ENCODE measurements at regions not wholly inside any gene's neighbourhood (a gene's known extent, or its start where the extent isn't known, plus 50 kb on each side); places are given as distances from the start of the nearest gene placed in this dataset.
"Not testable (repeated sequence)": the region's sequence is repeated elsewhere in the genome, so short reads cannot be mapped to it uniquely, and the experiment has no call there.

DNA sequence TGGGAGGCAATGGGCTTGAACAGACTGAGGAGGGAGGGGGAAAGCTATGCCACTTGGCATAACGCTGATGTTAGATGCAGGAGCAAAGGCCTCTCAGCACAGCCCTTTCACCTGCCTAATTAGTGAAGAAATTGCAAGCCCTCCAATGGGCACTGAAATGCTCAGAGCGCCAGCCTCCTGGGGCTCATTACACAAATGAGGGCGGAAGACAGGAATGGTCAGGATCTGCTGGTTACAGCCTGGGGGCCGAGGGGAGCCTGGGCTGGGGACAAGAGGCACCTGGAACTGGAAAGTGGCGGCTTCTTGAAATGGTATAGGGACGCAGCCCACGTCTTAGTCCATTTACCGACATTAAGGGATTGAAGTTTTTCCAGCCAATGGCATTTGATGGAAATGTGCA is 50.2 kb upstream of the PLET1 start:
- DNase-seq (ENCODE audit: low spot score), result no peak

DNA sequence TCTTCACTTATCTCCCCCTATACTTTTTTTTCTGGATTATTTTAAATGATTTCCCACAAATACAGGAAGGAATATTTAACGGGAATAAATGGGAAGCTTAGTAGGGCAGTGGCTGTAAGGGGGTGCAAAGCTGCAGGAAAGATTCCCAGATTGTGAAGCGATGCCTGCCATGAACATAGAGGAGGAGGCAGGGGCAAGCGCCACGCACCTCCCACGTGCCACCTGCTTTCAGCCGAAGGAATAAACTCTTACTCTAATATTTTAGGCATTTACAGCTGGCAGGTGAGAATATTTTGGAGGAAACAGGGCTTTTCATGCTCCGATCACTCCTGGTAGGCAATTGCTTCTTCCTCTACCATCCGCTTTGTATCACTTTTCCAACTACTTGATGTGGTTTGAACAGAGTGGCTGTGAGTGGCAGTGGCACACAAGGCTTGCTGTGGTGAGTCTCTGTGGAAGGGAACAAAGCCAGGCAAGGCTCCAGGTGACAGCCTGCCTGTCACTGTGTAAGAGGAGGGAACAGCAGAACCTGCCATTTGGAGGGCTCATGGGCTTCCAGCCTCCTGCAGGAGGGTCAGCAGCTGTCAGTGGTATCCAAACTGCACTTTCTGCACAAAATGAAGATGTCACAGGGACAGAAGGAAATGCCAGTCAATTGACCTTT is 54.5 kb upstream of the PLET1 start:
- DNase-seq (ENCODE audit: low spot score), result no peak

DNA sequence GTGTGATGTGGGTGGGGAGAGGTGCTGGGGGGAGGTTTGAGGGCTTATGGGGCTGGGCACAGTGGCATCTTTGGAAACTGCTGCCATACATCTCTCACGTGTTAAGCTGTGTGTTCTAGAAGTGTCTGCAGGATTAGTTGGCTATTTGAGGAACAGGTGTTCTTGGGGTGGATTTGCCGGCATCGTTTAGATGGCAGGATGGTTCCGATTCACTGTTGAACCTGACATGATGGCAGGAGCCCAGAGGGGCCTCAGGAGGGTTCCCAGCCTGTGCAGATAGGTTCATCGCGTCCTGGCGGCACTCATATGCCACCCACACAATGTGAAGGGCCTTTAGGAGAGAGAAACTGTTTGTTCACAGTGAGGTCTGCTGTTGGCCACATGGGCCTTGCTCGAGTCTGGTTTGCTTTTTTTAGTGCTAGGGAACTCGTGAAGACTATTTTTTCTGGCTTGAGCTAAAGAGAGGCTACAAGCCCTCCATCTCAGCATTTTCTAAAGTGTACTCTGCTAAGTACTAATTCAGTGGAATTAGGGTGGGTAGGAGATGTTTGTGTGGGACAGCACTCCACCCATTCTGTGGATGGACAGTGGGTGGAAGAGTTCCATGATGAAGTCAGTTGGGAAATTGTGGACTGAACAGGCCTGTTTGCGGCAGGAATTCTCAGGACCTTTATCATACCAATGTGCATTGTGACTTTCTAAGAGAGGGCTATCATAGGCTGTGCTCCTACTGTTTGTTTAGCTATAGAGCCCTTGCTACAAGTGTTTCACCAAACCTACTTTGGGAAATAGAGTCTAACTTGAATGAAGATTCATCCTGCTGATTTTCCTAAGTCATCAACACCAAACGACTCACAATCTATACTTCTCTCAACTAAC is 55.4 kb upstream of the PLET1 start:
- no peak for DNase-seq (ENCODE audit: low spot score)

DNA sequence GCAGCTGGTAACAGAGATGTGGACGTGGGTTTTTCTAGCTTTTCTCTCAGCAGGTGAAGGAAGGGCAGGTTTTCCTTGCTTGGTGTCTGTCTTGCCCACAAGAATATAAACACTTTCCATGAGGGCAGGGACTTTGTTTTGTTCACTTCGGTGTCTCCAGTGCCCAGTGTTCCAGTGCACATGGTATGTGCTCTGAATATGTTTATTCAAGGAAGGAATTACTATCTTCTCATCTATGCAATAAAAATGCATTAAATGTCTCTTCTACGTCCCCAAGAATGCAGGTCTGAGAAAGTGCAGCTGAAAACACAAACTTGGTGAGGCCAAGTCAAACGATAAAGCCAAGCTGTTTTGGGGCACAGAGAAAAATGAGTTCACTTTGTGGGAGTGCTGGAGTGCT is 56.3 kb upstream of the PLET1 start:
- DNase-seq (ENCODE audit: low spot score), result no peak

DNA sequence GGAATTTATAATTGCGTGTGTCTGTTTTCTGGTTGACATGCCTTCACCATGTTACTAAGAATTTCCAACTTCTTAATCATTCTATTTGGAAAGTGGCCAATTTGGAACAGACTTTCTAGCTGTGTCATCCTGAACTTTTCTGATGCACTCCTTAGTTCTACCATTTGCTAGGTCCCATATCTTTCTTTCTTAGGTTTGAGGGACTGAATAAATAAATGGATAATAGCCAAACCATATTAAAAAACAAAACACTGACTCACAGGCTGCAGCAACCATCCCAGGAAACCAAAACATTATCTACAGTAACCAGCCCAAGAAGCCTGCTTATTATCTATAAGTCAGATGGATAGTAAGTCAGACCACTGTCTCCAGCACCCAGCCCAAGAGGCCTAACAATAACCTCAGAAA is 57.5 kb upstream of the PLET1 start:
- DNase-seq (ENCODE audit: low spot score), result no peak

DNA sequence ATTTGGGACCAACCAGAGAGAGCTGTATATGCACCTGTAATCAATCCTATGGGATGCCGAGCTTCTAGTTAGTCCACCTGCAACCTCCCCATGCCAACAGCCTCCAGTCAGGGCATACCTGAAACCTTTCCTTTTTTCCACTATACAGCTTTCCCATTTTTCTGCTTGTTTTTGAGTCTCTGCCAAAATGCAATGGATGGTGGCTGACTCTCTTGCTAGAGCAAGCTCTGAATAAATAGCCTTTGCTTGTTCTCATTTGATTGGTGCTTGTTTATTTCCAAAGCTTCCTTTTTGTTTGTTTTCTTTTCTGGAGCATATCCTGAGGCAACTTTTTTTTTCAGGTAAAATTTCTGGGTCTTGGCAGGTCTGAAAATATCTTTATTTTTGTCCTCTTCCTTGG is 58.0 kb upstream of the PLET1 start:
- DNase-seq (ENCODE audit: low spot score), result no peak

DNA sequence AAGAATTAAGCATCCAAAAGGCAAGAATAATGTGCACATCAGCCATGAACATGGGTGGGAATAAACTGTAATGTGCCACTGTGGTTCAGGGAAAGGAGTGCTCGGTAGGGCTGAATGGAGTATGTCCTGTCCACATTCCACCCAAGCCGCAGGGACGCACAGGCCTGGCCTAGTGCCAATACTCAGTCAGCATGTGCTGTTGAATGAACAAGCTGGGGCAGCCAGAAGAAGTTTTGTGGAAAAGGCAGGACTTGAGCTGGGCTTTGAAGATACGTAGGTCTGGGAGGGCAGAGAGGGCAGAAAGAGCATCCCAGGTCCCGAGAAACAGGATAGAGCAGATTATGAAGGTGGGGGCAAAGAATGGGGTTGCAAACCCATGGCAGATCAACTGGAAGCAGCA is 60.0 kb upstream of the PLET1 start:
- no peak for DNase-seq (ENCODE audit: low spot score)

DNA sequence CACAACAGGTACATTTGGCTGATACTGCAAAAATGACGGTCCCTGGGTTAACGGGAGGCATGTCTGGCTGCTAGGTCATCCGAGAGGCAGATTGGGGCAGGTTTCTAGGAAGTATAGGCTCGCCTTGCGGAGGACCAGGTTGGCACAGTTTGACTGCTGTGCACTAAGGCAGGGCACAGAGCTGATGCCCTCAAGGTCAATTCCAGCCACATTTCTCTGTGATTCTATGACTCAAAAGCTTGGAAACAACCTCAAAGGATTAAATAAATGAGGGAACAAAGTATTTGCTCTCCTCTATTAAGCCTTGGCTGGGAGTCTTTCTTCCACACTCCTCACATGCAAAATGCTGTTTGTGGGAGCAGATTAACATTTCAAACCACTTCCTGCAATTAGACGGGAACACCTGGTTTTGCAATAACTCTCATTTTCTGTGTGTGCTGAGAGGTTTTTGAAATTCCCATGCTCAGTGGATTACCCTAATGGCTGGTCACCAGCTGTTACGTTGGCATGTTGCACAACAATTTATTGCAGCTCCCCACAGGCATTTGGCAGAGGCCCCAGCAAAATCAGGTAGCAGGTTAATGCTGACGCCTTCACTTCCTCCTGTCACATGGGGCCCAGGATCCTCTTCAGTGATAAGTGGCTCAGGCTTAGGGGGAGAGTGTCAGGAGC is 61.0 kb upstream of the PLET1 start:
- no peak for DNase-seq (ENCODE audit: low spot score)

DNA sequence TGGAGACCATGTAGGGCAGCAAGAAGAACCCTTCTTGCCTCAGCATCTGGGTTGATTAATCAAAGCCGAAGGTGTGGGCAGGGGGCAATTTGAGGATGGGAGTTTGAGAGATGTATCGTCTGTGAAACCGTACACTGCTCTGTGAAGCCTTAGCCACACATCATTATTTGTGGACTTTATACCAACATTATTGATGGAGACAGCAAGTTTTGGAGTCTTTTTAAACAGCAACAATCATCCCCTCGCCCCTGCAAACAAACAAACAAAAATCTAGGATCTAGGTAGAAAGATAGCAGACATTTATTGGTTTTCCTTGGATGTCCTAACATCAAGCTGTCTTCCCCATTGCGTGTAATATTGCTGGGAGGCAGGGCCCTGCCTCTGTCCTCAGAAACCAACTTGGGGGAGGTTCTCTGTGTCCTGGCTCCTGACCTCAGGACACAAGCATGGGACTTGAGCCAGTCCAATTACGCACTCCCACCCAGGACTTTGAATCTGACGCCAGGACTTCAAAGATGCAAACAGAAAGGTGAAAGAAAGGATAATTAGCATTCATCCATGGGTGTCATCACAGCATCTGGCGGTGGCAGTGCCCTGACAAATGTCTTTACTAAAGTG is 61.6 kb upstream of the PLET1 start:
- no peak for DNase-seq (ENCODE audit: low spot score)

DNA sequence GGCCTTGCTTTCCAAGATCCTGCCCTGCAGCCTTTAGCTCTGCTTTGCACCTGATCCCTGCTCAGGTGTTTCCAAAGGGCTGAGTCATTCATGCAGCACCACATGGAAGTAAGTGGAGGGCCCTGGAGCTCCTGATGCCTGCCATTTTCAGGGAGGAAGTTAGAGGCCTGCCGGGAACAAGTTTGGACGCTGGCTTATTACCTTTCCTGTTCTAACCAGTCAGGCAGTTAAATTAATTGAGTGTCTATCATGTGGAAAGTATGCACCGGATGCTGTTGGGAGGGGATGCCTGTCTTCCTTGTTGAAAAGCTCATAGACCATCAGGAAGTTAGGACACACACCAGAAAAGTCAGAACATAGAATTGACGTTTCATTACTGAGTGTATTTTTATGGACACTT is 73.7 kb upstream of the PLET1 start:
- DNase-seq (ENCODE audit: low spot score), result no peak

DNA sequence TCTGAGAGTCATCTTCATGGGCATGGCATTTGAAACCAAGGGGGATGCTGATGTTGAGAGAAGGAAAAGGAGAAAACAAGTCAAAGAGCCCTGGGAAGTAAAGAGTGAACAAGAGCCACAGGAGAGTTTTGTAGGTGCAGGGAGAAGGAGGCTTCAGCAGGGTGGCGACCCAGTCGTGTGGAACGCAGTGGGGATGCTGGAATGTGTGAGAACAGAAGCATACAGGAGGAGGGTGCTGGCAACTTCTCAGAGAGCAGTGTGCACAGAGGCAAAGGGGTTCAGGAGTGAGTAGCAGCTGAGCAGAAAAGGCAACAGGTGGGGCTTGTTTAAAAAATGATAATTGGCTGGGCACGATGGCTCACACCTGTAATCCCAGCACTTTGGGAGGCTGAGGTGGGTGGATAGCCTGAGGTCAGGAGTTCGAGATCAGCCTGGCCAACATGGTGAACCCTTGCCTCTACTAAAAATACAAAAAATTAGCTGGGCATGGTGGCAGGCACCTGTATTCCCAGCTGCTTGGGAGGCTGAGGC is 75.8 kb upstream of the PLET1 start:
- DNase-seq (ENCODE audit: low spot score), result no peak

DNA sequence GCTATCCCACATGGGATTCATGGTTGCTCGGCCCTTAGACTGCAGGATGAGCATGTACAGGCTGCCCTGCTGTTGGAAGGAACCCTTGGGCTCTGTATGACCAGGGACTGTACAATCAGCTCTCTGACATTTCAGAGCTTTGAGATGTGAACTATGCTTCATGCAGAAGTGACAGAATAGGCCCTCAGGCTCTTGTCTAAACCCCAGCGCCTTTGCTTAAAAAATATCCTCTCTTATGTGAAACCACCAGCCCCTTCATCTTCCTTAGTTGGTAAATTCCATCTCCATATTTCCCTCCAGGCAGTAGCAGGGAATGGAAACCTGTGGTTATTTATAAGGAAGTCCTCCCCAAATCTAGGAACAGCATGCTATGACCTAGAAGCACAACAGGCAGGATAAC is 78.9 kb upstream of the PLET1 start:
- no peak for DNase-seq (ENCODE audit: low spot score)

DNA sequence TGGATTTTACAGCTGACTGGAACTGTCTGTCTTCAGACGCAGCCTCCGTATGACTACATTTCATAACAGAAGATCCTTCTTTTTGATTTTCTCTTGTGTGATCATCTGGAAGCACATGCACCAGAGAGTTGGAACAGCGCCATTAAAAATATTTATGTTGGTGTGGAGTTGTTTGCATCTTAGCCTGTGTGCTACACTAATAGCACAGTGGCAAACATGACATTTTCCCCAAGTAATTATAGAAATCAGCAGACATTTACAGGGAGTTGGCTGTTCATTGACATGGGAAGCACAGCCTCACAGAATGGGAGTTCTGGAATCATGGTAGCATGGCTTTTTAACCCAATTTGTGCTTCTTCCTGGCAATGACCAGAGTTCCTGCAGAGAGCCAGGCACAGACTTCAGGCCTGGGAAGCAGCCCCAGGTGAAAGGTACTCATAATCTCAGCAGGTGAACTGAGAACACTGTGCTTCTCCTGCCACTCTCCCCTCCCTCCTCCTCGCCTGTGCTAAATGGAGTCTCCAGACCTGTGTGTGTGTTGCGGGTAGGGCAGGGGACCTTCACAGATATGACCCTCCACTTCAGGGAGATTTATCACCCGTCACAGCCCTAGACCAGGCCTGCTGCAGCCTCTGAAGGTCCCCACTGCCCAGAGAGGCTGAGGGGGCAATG is 82.8 kb upstream of the PLET1 start:
- no peak for DNase-seq (ENCODE audit: low spot score)

DNA sequence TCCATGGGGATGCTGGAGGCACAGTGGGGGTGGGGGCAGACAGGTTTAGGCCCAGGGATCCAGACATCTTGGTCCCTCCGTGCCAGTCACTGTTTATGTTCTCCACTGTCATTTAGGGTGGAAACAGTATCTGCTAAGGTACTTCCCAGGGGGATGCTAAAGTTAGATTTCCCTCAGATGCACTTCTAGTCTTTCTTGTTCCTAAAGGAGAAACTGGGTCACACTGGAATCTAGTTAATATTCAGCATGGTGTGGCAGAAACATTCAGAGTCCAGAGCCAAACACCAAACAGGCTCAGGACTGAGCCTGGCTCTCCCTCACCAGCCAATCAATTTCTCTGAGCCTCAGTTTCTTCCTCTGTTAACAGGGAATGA is 83.4 kb upstream of the PLET1 start:
- no peak for DNase-seq (ENCODE audit: low spot score)

DNA sequence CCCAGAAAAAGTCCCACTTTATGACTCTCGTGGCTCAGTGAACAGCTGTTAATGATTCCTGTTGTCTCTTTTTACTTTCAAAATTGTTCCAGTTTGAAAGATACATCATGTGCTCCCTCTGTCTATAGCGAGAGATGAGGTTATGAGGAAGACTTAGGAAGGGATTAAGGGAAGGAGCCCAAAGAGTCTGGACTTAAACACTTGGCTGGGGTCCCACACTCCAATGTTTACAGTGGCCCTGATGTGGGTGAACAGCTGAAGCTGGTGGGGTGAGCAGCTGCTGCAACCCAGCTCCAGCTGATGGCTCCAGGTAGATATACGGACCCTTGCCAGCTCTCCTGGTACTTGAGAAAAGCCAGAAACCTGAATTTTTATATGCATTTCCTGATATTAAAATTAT is 84.5 kb upstream of the PLET1 start:
- DNase-seq (ENCODE audit: low spot score), result no peak

DNA sequence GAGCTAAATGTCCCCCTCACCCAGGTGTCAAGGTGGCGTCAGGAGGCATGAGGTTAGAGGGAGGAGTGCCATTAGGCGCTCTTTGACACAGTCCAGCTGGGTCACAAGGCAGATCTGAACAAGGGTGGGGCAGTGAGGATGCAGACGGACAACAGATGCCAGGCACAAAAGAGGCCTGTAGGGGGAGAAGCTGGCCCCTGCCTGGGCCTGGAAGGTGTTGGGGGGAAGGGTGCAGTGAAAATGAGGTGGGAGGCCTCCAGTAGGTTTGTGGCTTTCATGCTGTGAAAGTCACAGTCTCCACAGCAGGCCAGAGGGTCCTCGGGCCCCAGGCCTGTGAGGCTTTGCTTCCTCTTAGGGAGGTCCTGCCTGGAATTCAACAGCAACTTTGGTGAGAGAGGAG is 85.0 kb upstream of the PLET1 start:
- no peak for DNase-seq (ENCODE audit: low spot score)

DNA sequence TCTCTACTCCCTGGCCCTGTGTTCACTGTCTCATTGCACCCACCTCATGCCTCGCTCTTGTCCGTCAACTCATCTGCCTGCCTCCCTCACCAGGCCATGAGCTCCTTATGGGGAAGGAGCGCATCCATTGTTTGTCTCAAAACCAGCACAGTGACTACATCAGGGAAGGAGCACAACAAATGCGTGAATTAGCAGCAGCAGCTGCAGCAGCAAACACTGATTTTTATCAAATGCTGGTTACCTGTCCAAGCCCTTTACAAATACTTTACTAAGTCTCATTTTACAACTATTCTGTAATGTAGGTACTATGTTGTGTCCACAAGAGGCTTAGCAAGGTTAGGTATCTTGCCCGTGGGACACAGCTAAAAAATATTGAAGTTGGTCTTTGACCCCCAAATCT is 85.9 kb upstream of the PLET1 start:
- DNase-seq (ENCODE audit: low spot score), result no peak

DNA sequence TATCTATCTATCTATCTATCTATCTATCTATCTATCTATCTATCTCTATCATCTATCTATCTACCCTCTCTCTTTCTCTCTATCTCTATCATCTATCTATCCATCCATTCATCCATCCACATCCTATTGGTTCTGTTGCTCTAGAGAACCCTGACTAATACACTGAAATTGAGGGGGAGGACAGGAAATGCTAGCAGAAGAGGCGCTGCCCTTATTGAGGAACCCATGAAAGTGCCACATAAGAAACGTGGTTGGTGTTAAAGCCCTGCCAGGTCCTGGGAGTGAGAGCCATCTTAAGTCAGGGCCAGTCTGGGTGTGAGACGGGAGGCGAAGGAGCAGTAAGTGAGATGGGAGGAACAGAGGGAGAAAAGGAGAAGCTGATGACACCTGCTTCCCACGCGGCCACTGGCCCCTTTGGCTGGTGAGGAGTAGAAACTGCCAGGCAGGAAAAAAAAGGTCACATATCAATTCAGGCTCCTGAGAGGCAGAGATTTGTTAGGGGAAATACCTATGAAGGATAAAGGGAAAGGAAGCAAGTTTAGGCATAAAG is 87.9 kb upstream of the PLET1 start:
- DNase-seq (ENCODE audit: low spot score), result no peak

DNA sequence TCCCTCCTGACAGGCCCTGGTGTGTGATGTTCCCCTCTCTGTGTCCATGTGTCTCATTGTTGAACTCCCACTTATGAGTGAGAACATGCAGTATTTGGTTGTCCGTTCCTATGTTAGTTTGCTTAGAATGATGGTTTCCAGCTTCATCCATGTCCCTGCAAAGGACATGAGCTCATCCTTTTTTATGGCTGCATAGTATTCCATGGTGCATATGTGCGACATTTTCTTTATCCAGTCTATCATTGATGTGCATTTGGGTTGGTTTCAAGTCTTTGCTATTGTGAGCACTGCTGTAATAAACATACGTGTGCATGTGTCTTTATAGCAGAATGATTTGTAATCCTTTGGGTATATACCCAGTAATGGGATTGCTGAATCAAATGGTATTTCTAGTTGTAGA is 90.8 kb upstream of the PLET1 start:
- not testable (repeated sequence) for DNase-seq (ENCODE audit: low spot score)

DNA sequence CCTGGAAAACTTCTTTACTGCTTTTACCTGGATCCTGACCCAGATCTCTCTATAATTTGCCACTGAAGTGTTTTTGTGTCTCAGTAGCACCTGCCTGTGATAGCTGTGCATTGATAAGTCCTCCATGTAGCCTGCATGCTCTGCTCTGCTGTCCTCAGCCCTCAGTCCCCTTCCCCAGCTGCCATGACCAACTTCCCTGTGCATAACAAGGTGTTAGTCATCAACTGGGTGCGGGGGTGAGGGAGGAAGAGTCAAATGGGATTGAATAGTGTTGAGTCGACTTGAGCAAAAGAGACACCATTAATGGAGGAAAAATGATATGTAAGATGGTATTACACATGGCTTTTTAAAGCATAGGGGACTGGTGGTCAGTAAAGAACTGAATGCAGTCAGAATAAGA is 92.2 kb upstream of the PLET1 start:
- no peak for DNase-seq (ENCODE audit: low spot score)

DNA sequence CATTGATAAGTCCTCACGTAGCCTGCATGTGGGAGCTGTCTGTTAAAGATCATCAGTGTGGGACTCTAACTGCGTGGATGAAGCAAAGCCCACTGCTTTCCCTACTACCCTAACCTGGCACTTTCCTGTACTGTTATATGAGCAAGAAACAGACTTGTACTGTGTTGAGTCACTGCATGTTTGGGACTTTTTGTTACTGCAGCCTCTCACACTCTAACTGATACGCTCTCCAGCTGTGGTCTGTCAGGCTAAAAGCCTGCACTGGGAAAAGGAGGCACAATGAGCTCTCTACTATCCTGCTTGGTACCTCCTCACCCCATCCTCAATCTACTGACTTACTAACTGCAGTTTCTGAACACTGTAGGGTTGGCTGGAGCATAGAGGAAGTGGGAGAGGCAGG is 93.7 kb upstream of the PLET1 start:
- no peak for DNase-seq (ENCODE audit: low spot score)

DNA sequence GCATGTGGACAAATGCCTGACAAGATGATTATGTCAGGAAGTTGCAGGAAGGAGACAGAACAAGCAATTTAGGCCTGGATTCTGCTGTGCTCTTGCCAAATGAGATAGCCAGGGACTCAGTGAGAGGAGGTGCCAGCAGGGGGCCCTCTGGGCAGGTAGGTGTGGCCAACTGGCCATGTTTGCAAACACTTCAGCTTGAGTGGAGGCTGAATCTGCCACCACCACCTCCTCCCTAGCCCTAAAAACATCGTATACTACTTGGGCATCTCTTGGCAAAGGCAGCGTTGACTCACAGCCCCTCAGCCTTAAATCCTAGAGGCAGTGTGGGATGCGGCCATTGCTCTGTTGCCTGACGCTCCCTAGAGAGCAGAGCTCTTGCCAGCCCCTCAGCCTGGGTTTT is 95.1 kb upstream of the PLET1 start:
- DNase-seq (ENCODE audit: low spot score), result no peak

Measured in activated CD4-positive, alpha-beta T cell treated with anti-CD3 and anti-CD28 coated beads, Interleukin-2, Interleukin-4, amounts not matched to agents 100 ng/mL and 50 ng/mL, durations not matched to agents 16 hours and 8 hours (primary cell).